ENCODE measurements at regions not wholly inside any gene's neighbourhood (a gene's known extent, or its start where the extent isn't known, plus 50 kb on each side); places are given as distances from the start of the nearest gene placed in this dataset.

DNA sequence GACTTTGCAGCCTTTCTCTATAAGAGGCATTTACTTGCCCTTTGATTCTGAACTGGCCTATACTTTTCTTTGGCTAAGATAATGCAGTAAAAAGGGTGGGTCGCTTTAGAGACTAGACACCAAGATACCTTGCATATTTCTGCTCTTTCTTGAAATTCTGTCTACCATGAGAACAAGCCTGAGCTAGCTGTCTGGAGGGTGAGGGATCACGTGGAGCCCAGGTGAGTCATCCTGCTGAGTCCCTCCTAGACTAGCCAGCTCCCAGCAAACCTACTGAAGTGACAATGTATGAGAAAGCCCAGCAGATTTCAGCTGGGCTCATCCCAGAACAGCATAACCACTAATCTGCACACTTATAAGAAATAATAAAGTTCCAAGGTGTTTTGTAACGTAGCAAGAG is 408.0 kb upstream of the KAZN start:
- no peak for TF ChIP-seq TAF1 (IDR thresholded peaks at IDR 0.05; ENCODE audit: low read depth)
- no peak for TF ChIP-seq YY1 (IDR thresholded peaks at IDR 0.05; ENCODE audit: low read depth)
- TF ChIP-seq TEAD4 (IDR thresholded peaks at IDR 0.05): no peak
- no peak for TF ChIP-seq EGR1 (IDR thresholded peaks at IDR 0.05)
- no peak for TF ChIP-seq TCF12 (IDR thresholded peaks at IDR 0.05; ENCODE audit: low read depth)
- no peak for TF ChIP-seq ZBTB7A (IDR thresholded peaks at IDR 0.05; ENCODE audit: low read depth)
- TF ChIP-seq, protein P1, sequence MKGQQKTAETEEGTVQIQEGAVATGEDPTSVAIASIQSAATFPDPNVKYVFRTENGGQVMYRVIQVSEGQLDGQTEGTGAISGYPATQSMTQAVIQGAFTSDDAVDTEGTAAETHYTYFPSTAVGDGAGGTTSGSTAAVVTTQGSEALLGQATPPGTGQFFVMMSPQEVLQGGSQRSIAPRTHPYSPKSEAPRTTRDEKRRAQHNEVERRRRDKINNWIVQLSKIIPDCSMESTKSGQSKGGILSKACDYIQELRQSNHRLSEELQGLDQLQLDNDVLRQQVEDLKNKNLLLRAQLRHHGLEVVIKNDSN (IDR thresholded peaks at IDR 0.05): peak; percentile 48

GRCh38 chr1:14194511-14194910 is 404.0 kb upstream of the KAZN start:
- no peak for TF ChIP-seq FOXM1 (IDR thresholded peaks at IDR 0.05; ENCODE audit: borderline replicate concordance, low read depth)
- TF ChIP-seq, protein P1 (IDR thresholded peaks at IDR 0.05): no peak
- TF ChIP-seq RAD21 (IDR thresholded peaks at IDR 0.05; ENCODE audit: low read depth): no peak
- no peak for TF ChIP-seq NFIC (IDR thresholded peaks at IDR 0.05)
- TF ChIP-seq EP300 (IDR thresholded peaks at IDR 0.05; ENCODE audit: borderline replicate concordance): no peak
- no peak for TF ChIP-seq REST (IDR thresholded peaks at IDR 0.05; ENCODE audit: low read depth)
- TF ChIP-seq CREB1 (IDR thresholded peaks at IDR 0.05; ENCODE audit: low read depth): no peak

DNA sequence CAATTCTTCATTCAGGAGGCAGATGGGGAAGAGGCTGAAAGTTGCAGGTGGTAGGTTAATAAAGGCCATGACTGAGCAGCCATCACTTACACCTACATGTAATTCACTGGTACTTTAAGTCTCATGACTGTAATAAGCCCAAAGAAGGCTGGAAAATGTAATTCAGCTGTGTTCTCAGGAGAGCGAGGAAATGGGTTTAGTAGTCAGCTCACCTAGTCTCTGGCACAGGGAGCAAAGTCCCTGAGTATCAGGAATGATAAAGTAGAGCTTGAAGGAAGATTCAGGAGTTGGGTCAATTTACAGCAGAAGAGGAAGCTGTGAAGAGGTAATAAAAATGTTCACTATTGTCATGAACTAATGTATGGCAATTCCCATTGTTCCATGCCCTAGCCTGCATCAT is 393.4 kb upstream of the KAZN start:
- TF ChIP-seq NFIC (IDR thresholded peaks at IDR 0.05) (no peak), RAD21 (IDR thresholded peaks at IDR 0.05; ENCODE audit: low read depth) (no peak), TCF12 (IDR thresholded peaks at IDR 0.05; ENCODE audit: low read depth) (no peak), REST (IDR thresholded peaks at IDR 0.05; ENCODE audit: low read depth) (no peak), ZBTB7A (IDR thresholded peaks at IDR 0.05; ENCODE audit: low read depth) (no peak)

DNA sequence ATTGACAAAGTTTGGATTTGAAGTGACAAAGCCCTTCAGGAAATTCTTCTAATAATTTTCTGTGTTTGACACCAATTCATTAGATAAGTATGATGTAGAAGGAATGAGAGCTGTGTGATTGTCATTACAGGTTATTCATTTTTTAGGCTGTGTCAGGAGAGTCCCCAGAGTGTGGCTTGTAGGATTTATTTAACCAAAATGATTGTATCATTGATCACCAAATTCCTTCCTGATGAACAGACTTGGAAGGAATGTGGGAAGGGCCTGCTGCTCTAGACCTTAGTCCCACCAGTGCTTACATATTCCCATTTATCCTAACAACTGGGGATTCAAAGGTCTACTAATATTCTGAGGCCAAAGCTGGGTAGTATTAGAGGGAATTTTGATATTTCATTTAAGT is 383.3 kb upstream of the KAZN start:
- TF ChIP-seq REST (IDR thresholded peaks at IDR 0.05; ENCODE audit: low read depth) (no peak), ZBTB7A (IDR thresholded peaks at IDR 0.05; ENCODE audit: low read depth) (no peak), YY1 (IDR thresholded peaks at IDR 0.05; ENCODE audit: low read depth) (no peak), TEAD4 (IDR thresholded peaks at IDR 0.05) (no peak), TCF12 (IDR thresholded peaks at IDR 0.05; ENCODE audit: low read depth) (no peak), CEBPB (IDR thresholded peaks at IDR 0.05) (no peak), FOXM1 (IDR thresholded peaks at IDR 0.05; ENCODE audit: borderline replicate concordance, low read depth) (no peak), RAD21 (IDR thresholded peaks at IDR 0.05; ENCODE audit: low read depth) (no peak), EP300 (IDR thresholded peaks at IDR 0.05; ENCODE audit: borderline replicate concordance) (no peak), NFIC (IDR thresholded peaks at IDR 0.05) (no peak), EGR1 (IDR thresholded peaks at IDR 0.05) (no peak), TAF1 (IDR thresholded peaks at IDR 0.05; ENCODE audit: low read depth) (no peak), CREB1 (IDR thresholded peaks at IDR 0.05; ENCODE audit: low read depth) (no peak), MAX (IDR thresholded peaks at IDR 0.05) (no peak)
- TF ChIP-seq, protein P1 (IDR thresholded peaks at IDR 0.05): no peak

DNA sequence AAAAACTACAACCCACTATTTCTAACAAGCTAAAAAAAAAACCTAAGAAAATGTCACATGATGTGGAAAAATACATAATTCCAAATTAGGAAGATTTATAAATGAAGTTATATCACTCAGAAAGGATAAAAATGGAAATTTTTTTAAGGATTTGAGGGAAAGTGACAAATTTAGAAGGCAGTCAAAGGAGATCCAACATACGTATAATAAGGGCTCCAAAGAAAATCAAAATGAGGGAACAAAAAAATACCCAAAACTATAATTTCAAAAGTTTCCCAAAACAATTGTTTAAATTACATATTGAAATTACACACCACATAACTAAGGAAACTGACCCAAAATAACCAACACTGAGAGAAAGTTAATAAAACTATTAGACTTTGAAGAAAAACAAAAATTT is 381.1 kb upstream of the KAZN start:
- no peak for TF ChIP-seq TEAD4 (IDR thresholded peaks at IDR 0.05)
- TF ChIP-seq RAD21 (IDR thresholded peaks at IDR 0.05; ENCODE audit: low read depth): no peak
- TF ChIP-seq, protein P1 (IDR thresholded peaks at IDR 0.05): no peak
- TF ChIP-seq ZBTB7A (IDR thresholded peaks at IDR 0.05; ENCODE audit: low read depth): no peak
- TF ChIP-seq MAX (IDR thresholded peaks at IDR 0.05): no peak
- TF ChIP-seq CEBPB (IDR thresholded peaks at IDR 0.05): no peak
- TF ChIP-seq NFIC (IDR thresholded peaks at IDR 0.05): no peak
- TF ChIP-seq TAF1 (IDR thresholded peaks at IDR 0.05; ENCODE audit: low read depth): no peak
- no peak for TF ChIP-seq EGR1 (IDR thresholded peaks at IDR 0.05)
